ENCODE measurements at regions not wholly inside any gene's neighbourhood (a gene's known extent, or its start where the extent isn't known, plus 50 kb on each side); places are given as distances from the start of the nearest gene placed in this dataset.
"Not testable (repeated sequence)": the region's sequence is repeated elsewhere in the genome, so short reads cannot be mapped to it uniquely, and the experiment has no call there.

DNA sequence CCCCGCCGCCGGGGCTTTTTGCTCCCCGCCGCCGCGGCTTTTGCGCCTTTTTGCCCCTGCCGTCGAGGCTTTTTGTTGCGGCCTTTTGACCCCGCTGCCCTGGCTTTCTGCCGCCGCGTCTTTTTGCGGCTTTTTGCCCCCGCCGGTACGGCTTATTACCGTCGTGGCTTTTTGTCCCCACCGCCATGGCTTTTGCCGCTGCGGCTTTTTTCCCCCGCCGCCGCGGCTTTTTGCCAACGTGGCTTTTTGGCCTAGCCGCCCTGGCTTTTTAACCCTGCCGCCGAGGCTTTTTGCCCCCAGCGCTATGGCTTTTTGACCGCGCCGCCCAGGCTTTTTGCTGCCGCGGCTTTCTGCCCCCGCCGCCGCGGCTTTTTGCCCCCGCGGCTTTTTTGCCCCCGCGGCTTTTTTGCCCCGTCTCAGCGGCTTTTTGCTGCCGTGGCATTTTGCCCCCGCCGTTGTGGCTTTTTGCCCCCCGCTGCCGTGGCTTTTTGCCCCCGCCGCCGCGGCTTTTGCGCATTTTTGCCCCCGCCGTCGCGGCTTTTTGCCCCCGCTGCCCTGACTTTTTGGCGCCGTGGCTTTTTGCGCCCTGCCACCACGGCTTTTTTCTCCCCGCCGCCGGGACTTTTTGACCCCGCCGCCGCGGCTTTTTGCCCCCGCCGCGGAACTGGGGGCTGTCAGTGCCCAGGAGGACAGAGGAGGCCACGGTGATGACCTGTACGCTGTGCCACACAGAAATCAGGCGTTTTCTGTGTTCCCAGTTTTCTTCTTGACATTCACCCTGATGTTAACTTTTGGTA lies 4828.5 kb upstream of the OR11H1 start:
- TF ChIP-seq EZH2 (IDR thresholded peaks at IDR 0.05; ENCODE audit: borderline replicate concordance, low read length); CTCF (conservative IDR thresholded peaks at IDR 0.05 in 1 of 2, IDR thresholded peaks at IDR 0.05 in 1 of 2; ENCODE audit: extremely low read depth in 1 of 2, insufficient read depth in 1 of 2, low read depth in 1 of 2, low read length in 2 of 2): not testable (repeated sequence)

Measured in mammary epithelial cell (primary cell).